Left ventricle myocardium superior (tissue), 1 donor: ENCODE measurements at regions not wholly inside any gene's neighbourhood (a gene's known extent, or its start where the extent isn't known, plus 50 kb on each side); places are given as distances from the start of the nearest gene placed in this dataset.
A peak's percentile ranks its signal among the peaks of the same experiment; 100 is the strongest.

ENCODE experiments used
- ATAC-seq: fragments of 200-7000 bp; cut with Tn5 transposase; one replicate; pipeline ENCODE4 v1.9.1; 2020; ENCODE audit warnings: mild to moderate bottlenecking, moderate library complexity
- DNase-seq: peaks from one replicate; pipeline ENCODE4 v3.0.0-alpha.2; 2020
- intact Hi-C: fragments of 100-400 bp; cut with micrococcal nuclease; formaldehyde crosslinking; loops from one replicate; pipeline ENCODE4 v1.11.0; 2022
- donor health status: DM: no; HTN: yes; CAD: no; lungs with severe emphysema.

DNA sequence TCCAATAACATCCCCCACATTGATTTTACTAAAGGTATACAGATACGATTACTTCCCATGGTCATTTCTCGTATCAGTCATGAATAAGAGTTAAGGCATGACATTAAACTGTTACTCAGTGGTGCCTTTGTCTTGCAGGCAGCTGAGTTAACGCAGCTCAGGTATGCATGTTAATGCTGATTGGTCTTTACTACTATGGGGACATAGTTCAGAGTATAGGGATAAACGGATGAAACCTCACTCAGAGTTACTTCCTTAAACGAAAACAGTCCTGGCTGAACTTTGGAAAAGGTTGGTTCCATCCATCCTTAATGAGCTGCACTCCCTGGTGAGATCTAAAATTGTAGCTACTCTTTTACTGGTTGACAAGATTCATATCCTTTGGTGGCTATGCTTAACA lies 87.0 kb downstream of the ACTL7B start:
- intact Hi-C loops: no loop called here
- DNase-seq: no peak
- no peak for ATAC-seq

DNA sequence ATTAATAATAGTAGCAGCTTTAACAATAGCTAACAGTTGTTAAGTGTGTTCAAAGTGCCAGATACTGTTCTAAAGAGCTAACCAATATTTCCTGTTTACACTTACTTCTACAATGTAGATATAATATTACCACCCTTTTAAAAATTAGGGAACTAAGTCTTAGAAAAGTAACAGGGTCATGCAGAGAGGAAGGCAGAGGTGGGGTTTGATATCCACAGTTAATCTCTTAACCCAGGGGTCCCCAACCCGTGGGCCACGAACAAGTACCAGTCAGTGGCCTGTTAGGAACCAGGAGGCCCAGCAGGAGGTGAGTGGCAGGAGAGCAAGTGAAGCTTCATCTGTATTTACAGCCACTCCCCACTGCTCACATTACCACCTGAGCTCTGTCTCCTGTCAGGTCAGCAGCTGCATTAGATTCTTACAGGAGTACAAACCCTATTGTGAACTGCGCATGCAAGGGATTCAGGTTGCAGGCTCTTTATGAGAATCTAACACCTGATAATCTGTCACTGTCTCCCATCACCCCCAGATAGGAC lies 89.1 kb downstream of the ACTL7B start:
- intact Hi-C loops: no loop called here

DNA sequence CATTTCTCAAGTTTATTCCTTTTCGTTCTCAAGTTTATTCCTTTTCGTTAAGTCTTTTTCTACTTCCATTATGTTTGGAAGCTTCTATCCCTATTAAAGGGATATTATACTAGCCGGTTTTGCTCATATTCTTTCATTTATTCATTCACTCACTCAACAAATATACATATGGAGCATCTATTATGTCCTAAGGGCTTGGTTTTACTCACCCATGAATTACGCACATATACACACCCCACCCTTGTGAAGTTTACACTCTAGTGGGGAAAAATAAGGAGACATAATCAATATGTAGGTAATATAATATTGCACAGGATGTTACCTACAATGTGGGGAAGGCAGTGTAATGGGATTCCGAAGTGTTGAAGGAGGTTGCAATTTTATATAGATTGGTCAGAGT lies 90.5 kb downstream of the ACTL7B start:
- ATAC-seq (no peak), DNase-seq (no peak)
- intact Hi-C loops: no loop called here

More for the DNA sequence above, 89.1 kb downstream of the ACTL7B start:
- DNase-seq (no peak), ATAC-seq (no peak)

DNA sequence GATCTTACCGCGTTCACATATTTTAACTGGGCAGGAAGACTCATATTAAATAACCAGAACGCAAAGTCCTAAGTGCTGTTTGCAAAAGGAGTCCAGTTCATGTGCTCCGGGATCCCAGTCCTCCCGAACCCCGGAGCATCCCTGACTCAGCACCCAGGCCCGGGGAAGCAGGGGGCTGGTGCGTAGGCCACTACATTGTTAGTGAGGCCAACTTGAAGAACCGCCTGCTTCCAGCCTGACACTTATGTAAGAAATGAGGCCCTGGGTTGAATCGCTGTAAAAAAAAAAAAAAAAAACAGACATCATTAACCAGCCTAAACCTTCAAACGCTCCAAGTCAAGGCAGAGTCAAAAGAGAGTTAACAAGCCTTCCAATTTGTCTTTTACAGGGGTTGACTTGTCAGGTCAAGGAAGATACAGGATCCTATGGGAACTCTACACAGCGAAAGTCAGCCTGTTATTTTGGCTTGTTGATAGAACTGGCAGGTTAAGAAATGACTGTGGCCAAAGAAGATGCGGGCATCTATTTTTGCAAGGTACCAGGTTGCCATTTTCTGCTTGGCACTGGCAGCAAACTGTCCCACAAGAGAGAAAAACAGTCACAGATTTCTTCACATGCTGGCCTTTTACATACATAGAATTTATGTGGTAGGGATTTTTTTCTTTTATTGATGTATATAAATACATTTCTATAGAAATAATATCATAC lies 93.3 kb downstream of the ACTL7B start:
- DNase-seq (no peak), ATAC-seq (no peak)
- intact Hi-C loops: no loop called here

DNA sequence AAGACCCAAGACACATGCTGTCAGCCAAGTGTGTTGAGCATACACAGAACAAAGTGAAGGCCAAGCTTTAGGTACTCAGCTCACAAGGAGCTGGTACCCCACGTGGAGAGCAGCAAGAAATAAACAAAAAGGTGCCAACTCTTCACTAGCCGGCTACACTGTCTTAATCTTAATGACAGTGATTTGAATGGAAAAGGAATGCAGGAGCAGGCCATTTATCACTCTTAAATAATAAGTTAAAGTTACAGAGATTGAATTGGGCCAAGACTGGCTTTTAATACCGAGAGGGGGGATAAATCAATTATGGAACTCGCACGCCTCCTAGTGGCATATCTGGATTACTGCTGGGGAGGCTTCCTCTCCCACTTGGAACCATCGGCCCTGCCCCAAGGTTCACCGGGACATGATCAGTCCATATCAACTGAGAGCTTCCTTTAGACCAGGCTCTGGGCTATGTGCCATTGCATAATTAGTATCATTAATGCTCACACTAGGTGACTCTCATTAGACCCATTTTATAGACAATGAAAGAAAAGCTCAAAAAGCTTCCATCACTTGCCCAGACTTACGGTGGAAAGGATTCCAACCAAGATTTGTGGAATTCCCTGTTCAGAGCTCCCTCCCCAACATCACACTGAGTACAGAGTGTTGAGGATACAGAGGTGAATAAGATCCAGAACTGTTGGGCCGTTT lies 94.0 kb downstream of the ACTL7B start:
- DNase-seq (peak; percentile 58), ATAC-seq (peak; percentile 86)
- intact Hi-C loops: no loop called here

DNA sequence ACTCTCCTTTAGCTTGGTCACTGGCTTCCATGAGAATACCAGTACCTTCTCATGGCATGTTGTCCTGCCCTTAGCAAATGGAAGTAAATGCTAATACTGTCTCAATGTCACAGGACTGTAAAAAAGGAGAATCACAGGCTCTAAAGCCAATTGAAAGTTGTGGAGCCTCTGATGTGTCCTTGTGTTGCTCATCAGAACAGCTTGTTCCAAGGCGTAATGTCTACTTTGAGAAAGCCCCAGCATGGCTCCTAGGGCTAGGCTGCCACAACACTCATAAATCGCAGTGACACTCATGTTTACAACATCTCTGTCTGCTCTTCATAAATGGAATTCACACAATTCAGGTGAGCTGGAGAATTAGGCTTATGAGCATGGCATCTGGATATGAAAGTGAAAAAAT lies 94.9 kb downstream of the ACTL7B start:
- ATAC-seq (no peak), DNase-seq (no peak)
- intact Hi-C loops: no loop called here

DNA sequence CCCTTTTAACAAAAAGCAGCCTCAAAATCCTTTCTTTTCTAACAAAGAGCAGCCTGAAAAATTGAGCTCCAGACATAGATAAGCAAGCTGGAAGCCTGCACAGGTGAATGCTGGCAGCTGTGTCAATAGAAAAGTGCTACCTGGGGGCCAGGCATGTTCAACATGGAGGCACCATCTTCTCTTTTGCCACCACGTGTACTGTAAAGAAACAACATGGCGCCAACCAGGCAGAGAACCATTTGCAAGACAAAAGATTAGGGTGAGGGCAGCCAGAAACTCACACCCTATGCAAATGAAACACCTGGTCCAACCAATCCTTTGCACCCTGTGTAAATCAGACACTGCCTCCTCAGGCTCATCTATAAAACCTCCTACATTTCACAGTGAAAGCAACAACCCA lies 96.0 kb downstream of the ACTL7B start:
- ATAC-seq: no peak
- intact Hi-C loops: loop anchor here (5.0 kb wide), 1 partner anchor 1273 kb away; the partner anchor contains the start of gene KLF4
- no peak for DNase-seq

DNA sequence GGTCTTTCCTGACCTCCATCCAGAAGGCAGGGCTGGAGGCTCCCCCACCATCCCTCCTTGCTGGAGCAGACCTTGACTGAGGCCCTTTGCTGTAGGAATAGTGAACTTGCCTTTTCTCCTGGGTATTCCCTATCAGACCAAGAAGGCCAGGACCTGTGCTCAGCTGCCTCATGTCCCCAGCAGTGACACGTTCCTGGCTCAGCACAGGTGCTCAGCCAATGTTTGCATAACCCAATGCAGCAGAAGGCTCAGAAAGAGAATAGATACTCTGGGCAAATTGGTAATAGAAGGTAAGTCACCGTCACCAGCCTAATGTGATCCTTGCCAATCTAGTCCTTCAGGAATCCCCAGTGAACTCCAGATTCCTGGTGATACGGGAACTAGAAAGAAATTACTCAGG lies 96.4 kb downstream of the ACTL7B start:
- intact Hi-C loops: loop anchor here (5.0 kb wide), 1 partner anchor 1272 kb away; the partner anchor contains the start of gene KLF4
- ATAC-seq: no peak
- DNase-seq: no peak

DNA sequence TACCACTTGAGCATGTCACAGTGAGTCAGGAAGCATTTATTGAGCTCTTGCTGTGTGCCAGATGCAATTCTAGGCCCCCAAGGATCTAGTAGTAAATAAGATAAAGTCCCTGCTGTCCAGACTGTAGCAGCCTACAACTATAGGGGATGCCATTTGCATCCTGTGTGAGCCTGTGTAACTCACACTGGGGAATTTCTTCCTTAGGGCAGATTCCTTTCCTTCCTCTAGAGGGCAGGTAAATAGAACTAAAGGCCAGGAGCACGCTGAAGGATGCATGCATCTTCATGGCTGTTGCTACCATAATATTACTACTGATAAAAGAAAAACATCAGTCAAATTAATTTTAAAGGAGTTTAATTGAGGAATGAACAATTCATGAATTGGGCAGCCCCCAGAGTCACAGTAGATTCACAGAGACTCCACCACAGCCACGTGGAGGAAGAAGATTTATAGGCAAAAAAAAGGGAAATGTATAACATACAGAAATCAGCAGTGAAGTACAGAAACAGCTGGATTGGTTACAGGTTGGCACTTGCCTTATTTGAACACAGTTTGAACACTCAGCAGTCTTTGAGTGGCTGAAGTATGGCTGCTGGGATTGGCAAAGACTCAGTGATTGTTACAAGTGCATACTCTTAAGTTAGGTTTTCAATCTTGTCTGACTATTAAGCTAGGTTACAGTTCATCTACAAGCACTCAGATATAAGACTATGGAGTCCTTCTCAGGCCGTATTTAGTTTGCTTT lies 98.9 kb downstream of the ACTL7B start:
- DNase-seq: no peak
- no peak for ATAC-seq
- intact Hi-C loops: loop anchor here (5.0 kb wide), 1 partner anchor 1270 kb away; the partner anchor contains the start of gene KLF4

DNA sequence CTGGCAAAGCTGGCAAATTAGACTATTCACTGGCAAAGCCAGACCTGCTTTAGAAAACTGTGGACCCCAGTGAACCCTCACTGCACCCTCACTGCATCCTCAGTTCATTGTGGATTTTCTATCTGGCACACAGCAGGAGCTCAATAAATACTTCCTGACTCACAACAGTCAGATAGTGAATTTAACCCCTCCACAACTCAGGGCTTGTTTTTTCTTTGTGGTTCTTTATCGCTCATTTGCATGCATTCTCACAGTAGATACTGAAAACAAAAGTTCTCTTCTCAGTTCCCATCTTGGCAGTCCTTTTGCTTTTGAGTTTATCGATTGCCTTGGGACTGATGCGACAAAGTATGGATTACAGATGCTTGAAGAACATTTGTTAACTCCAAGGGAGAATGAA lies 99.8 kb downstream of the ACTL7B start:
- ATAC-seq (no peak), DNase-seq (no peak)
- intact Hi-C loops: loop anchor here (5.0 kb wide), 1 partner anchor 1269 kb away; the partner anchor contains the start of gene KLF4

DNA sequence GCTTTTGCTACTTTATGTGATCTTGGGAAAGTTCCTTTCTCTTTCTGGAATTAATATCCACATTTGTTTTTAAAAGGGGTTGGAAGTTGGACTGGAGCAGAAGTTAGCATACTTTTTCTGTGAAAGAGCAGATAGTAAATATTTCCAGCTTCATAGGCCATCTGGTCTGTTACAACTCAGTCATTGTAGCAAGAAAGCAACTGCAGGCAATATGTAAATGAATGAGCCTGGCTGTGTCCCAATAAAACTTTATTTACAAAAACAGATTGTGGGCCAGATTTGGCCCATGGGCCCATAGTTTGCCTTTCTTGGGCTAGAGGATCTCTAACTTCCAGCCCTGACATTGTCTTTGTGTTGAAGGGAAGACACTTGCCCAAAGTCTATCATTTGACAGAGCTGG lies 104.4 kb downstream of the ACTL7B start:
- intact Hi-C loops: no loop called here
- ATAC-seq (no peak), DNase-seq (no peak)

DNA sequence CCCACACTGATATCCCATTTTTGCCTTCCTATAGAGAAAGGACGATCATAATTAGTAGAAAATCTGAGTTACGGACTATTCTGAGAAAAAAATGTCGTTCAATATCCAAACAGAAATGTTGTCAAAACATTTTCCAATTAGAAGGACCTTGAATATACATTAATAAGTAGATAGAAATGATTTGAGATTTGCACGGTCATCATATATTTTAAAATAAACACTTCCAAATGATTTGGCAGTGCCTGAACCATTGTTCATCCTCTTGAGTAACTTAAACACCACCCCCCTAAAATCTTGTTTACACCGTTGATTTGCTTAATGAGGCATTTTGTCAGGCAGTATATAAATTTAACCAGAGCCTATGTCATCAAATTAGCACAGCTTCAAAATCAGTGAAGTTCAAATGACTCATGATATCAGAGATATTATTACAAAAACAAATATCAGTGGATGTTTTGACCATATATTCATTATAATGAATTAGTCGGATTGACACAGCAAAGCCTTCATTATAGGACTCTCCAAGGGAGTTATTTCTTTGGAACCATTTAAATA lies 105.0 kb downstream of the ACTL7B start:
- intact Hi-C loops: no loop called here

DNA sequence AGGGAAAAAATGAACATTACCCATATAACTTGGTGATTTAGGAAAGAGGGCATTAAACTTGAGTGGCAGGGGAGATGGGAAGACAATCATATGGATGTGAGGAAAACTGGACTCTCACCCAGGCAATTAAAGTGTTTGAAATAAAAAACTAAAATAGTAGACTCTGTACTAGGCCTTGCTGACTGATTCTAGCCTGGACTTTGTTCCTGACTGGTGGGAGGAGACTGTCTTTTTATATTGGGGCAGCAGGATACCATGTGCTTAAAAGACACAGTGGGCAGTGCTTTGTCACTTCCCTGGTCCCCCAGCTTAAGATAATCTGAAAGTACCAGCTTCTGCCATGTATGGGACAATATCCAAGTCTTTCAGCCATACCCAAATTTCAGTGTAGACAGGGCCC lies 107.0 kb downstream of the ACTL7B start:
- intact Hi-C loops: no loop called here
- no peak for ATAC-seq
- no peak for DNase-seq

More for the DNA sequence above, 105.0 kb downstream of the ACTL7B start:
- ATAC-seq (no peak), DNase-seq (no peak)

DNA sequence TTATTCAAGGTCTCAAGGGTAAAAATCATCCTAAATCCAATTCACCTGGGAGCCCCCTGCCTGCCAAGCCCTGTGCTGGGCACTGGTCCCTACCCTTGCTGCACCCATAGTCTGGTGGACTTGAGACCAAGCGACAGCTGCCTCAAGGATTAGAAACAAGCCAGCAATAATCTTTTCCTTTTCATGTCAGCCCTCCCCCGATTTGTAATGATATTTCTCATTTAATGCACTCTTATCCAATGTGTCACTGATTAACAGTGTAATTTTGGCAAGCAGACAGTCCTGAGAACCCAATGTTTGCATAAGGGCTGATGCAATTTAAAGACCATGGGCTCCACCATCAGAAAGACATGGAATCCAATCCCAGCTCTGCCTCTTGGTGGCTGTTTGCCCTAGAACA lies 108.9 kb downstream of the ACTL7B start:
- DNase-seq (no peak), ATAC-seq (no peak)
- intact Hi-C loops: no loop called here

DNA sequence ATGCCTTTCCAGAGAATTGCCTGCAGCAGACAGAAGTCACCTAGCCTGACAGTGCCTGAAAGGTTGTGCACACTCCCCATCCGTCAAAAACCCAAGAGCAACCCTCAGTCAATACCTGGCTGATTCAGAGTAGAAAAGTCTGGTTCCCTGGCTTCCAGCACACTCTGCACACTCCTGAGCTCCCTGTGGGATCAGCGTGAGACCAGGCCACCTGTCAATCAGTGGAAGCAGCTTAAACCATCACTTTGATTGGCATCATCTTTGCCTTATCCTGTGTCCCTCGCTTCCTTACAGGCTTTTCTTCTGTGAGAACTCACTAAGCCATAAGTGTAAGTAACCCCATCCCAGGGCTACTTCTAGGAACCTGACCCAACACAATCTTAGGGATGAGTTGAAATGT lies 109.8 kb downstream of the ACTL7B start:
- intact Hi-C loops: no loop called here
- ATAC-seq (no peak), DNase-seq (no peak)

DNA sequence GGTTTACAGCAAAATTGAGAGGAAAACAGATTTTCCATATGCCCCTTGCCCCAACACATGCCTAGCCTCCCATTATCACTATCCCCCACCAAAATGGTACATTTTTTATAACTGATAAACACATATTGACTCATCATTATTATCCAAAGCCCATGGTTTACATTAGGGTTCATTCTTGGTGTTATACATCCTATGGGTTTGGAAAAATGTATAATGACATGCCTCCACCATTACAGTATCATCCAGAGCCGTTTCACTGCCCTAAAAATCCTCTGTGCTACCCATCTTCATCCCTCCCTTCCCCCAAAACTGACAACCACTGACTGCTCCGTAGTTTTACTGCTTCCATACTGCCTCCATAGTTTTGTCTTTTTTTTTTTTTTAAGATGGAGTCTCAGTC lies 111.1 kb downstream of the ACTL7B start:
- no peak for ATAC-seq
- intact Hi-C loops: no loop called here
- no peak for DNase-seq

DNA sequence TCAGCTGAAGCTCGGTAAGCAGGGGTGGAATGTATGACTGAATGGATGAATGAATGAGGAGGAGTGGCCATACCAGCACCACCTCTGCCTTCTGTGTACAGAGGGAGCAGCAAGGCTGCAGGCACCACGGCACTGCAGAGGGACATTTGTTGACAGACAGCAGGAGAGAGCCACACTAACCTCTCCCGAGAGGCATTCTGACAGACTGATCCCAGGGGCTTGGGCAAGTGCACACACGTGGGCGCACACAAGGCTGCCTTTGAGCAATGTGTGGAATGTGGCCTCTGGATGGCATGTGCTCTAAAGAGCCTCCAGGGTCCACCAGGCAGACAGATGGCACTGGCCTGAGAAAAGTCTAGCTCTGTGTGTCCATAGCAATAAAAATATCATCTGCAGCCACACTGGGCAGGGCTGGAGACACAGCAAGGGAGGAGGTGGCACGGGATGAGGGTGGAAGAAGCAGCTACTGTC lies 111.8 kb downstream of the ACTL7B start:
- no peak for DNase-seq
- intact Hi-C loops: no loop called here
- peak; percentile 25 for ATAC-seq

DNA sequence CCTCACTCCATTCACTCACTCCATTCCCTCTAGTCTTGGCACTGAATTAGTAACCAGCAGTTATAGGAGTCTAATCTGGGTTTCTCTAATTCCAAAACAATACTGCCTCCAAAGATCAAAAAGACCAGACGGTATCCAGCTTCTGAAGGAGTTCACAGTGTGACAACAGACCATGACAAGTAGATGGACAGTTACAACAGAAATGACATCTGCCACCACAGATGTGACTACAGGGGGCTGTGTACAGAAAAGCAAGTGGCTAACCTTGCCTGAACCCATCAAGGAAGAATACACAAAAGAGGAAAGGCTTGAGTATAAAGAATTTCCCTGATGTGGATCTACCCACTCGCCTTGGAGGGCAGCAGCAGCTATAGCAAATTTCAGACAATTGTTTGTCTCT lies 112.4 kb downstream of the ACTL7B start:
- ATAC-seq (no peak), DNase-seq (no peak)
- intact Hi-C loops: no loop called here

DNA sequence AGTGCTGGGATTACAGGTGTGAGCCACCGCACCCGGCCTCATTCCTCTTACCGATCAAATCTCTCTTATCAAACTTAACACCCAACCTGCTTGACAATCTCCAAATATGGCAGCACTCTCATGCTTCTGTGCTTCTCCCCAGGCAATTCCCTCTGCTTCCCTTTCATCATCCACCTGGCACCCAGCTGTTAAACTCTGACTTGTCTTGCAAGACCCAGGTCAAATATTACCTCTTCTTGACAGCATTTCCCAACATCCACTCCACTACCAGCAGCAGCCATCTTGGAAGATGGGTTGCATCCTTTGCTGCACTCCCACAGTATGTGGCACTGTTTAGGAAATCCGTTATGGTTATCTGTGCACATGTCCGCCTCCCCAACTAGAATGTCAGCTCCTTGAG lies 113.6 kb downstream of the ACTL7B start:
- ATAC-seq: no peak

More for the DNA sequence above, 113.6 kb downstream of the ACTL7B start:
- intact Hi-C loops: no loop called here
- no peak for DNase-seq
